ENCODE measurements at regions not wholly inside any gene's neighbourhood (a gene's known extent, or its start where the extent isn't known, plus 50 kb on each side); places are given as distances from the start of the nearest gene placed in this dataset.

DNA sequence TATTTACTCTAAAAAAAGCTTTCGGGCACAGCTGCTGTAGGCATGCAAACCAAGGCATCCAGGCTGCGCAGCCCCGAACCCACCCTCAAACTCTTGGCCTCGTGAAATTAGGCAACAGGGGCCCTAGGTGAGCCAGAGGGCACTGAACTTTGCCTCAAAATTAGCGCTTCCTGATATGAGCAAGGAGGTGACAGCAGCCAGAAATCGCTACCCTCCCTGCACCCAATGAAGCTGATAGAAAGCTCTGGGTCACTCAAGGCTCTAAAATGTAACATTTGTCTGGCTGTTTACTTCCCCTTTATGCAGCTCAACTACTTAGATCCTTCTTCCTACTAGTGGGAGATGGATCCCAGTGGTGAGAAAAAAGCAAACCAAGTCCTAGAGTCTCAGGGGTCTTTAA lies 61.8 kb downstream of the PITPNM2 start:
- no peak for TF ChIP-seq CC2D1A (CRISPR knock-in tag; IDR thresholded peaks at IDR 0.05)
- TF ChIP-seq NFIC (IDR thresholded peaks at IDR 0.05; ENCODE audit: low read length): no peak
- no peak for TF ChIP-seq PHF21A (CRISPR knock-in tag; IDR thresholded peaks at IDR 0.05)
- no peak for TF ChIP-seq RFX5 (IDR thresholded peaks at IDR 0.05; ENCODE audit: low read depth, low read length)
- TF ChIP-seq ZMYM3 (CRISPR knock-in tag; IDR thresholded peaks at IDR 0.05): no peak
- no peak for TF ChIP-seq MTA3 (CRISPR knock-in tag; IDR thresholded peaks at IDR 0.05)
- no peak for TF ChIP-seq PRPF4 (IDR thresholded peaks at IDR 0.05; ENCODE audit: low read depth, low read length, poor library complexity, severe bottlenecking)
- TF ChIP-seq ZFP36 (IDR thresholded peaks at IDR 0.05; ENCODE audit: borderline replicate concordance, low read depth, low read length, partially characterized antibody): no peak
- TF ChIP-seq, protein P1, sequence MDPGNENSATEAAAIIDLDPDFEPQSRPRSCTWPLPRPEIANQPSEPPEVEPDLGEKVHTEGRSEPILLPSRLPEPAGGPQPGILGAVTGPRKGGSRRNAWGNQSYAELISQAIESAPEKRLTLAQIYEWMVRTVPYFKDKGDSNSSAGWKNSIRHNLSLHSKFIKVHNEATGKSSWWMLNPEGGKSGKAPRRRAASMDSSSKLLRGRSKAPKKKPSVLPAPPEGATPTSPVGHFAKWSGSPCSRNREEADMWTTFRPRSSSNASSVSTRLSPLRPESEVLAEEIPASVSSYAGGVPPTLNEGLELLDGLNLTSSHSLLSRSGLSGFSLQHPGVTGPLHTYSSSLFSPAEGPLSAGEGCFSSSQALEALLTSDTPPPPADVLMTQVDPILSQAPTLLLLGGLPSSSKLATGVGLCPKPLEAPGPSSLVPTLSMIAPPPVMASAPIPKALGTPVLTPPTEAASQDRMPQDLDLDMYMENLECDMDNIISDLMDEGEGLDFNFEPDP (CRISPR knock-in tag; conservative IDR thresholded peaks at IDR 0.05): no peak
- TF ChIP-seq, protein P2, sequence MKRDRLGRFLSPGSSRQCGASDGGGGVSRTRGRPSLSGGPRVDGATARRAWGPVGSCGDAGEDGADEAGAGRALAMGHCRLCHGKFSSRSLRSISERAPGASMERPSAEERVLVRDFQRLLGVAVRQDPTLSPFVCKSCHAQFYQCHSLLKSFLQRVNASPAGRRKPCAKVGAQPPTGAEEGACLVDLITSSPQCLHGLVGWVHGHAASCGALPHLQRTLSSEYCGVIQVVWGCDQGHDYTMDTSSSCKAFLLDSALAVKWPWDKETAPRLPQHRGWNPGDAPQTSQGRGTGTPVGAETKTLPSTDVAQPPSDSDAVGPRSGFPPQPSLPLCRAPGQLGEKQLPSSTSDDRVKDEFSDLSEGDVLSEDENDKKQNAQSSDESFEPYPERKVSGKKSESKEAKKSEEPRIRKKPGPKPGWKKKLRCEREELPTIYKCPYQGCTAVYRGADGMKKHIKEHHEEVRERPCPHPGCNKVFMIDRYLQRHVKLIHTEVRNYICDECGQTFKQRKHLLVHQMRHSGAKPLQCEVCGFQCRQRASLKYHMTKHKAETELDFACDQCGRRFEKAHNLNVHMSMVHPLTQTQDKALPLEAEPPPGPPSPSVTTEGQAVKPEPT (CRISPR knock-in tag; IDR thresholded peaks at IDR 0.05; ENCODE audit: low read depth): no peak
- TF ChIP-seq, protein P3, sequence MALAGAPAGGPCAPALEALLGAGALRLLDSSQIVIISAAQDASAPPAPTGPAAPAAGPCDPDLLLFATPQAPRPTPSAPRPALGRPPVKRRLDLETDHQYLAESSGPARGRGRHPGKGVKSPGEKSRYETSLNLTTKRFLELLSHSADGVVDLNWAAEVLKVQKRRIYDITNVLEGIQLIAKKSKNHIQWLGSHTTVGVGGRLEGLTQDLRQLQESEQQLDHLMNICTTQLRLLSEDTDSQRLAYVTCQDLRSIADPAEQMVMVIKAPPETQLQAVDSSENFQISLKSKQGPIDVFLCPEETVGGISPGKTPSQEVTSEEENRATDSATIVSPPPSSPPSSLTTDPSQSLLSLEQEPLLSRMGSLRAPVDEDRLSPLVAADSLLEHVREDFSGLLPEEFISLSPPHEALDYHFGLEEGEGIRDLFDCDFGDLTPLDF (CRISPR knock-in tag; IDR thresholded peaks at IDR 0.05): no peak
- TF ChIP-seq FOXK2 (IDR thresholded peaks at IDR 0.05): no peak
- TF ChIP-seq, protein P4, sequence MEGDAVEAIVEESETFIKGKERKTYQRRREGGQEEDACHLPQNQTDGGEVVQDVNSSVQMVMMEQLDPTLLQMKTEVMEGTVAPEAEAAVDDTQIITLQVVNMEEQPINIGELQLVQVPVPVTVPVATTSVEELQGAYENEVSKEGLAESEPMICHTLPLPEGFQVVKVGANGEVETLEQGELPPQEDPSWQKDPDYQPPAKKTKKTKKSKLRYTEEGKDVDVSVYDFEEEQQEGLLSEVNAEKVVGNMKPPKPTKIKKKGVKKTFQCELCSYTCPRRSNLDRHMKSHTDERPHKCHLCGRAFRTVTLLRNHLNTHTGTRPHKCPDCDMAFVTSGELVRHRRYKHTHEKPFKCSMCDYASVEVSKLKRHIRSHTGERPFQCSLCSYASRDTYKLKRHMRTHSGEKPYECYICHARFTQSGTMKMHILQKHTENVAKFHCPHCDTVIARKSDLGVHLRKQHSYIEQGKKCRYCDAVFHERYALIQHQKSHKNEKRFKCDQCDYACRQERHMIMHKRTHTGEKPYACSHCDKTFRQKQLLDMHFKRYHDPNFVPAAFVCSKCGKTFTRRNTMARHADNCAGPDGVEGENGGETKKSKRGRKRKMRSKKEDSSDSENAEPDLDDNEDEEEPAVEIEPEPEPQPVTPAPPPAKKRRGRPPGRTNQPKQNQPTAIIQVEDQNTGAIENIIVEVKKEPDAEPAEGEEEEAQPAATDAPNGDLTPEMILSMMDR (CRISPR knock-in tag; IDR thresholded peaks at IDR 0.05): no peak

All from HepG2 (cell line).